Neural cell (in vitro differentiated cells): ENCODE measurements at regions not wholly inside any gene's neighbourhood (a gene's known extent, or its start where the extent isn't known, plus 50 kb on each side); places are given as distances from the start of the nearest gene placed in this dataset.

ENCODE experiments used
- H2AFZ ChIP-seq: fragments of 200-600, 300-800 bp; sonication (generic), shearing (Covaris generic); 2 replicates; pipeline ENCODE4 v1.6.0; 2014; ENCODE audit warnings: low read depth, mild to moderate bottlenecking, antibody characterized with exemption, low read length, moderate library complexity
- H3F3A ChIP-seq: fragments of 200-600 bp; shearing (Covaris generic); 2 replicates; pipeline ENCODE4 v1.6.1; 2016; ENCODE audit warnings: mild to moderate bottlenecking, moderate library complexity, mixed read lengths, antibody characterized with exemption, low read length; ENCODE audit not compliant: insufficient read depth, poor library complexity, severe bottlenecking
- H3K27ac ChIP-seq: fragments of 200-600, 300-800 bp; sonication (generic), shearing (Covaris generic); 2 replicates; pipeline ENCODE4 v1.5.1; 2014; ENCODE audit warnings: mild to moderate bottlenecking, low read length, moderate library complexity
- H3K27me3 ChIP-seq: fragments of 300-800, 200-600 bp; sonication (generic), shearing (Covaris generic); 2 replicates; pipeline ENCODE4 v1.6.0; 2014; ENCODE audit warnings: mild to moderate bottlenecking, low read depth, low read length, moderate library complexity; ENCODE audit not compliant: insufficient read depth
- H3K36me3 ChIP-seq: fragments of 300-800, 200-600 bp; sonication (generic), shearing (Covaris generic); 2 replicates; pipeline ENCODE4 v1.5.1; 2014; ENCODE audit warnings: mild to moderate bottlenecking, antibody characterized with exemption, low read length, moderate library complexity; ENCODE audit not compliant: insufficient read depth
- H3K4me2 ChIP-seq: fragments of 300-800, 200-600 bp; sonication (generic), shearing (Covaris generic); 2 replicates; pipeline ENCODE4 v1.6.0; 2014; ENCODE audit warnings: mild to moderate bottlenecking, low read length
- H3K4me3 ChIP-seq: fragments of 300-800, 200-600 bp; sonication (generic), shearing (Covaris generic); 2 replicates; pipeline ENCODE4 v1.5.1; 2014; ENCODE audit warnings: mild to moderate bottlenecking, low read length, moderate library complexity
- H3K79me2 ChIP-seq: fragments of 200-600 bp; shearing (Covaris generic); replicated peaks from 2 replicates; pipeline ENCODE4 v1.6.0; 2014; ENCODE audit warnings: mild to moderate bottlenecking, low read length, moderate library complexity; ENCODE audit not compliant: insufficient read depth
- H3K9ac ChIP-seq: fragments of 300-800, 200-600 bp; sonication (generic), shearing (Covaris generic); 2 replicates; pipeline ENCODE4 v1.6.1; 2016; ENCODE audit warnings: mild to moderate bottlenecking, low read length, mixed read lengths
- H3K9me2 ChIP-seq: fragments of 200-600 bp; shearing (Covaris generic); 2 replicates; pipeline ENCODE4 v1.6.1; 2016; ENCODE audit warnings: mild to moderate bottlenecking, low read length, mixed read lengths; ENCODE audit not compliant: insufficient read depth
- H3K9me3 ChIP-seq: fragments of 200-600, 300-800 bp; sonication (generic), shearing (Covaris generic); 2 replicates; pipeline ENCODE4 v1.6.1; 2016; ENCODE audit warnings: mild to moderate bottlenecking, mixed run types, low read length, moderate library complexity, mixed read lengths
- H4K20me1 ChIP-seq: fragments of 200-600 bp; shearing (Covaris generic); 2 replicates; pipeline ENCODE4 v1.6.1; 2016; ENCODE audit warnings: mild to moderate bottlenecking, mixed run types; ENCODE audit not compliant: insufficient read depth
- EP300 ChIP-seq: fragments of 450-650 bp; conservative IDR thresholded peaks from 2 replicates; pipeline ENCODE4 v1.6.1; 2014; ENCODE audit warnings: antibody characterized with exemption, mild to moderate bottlenecking, moderate library complexity; ENCODE audit not compliant: poor library complexity, severe bottlenecking
- EZH2 ChIP-seq: fragments of 200-600, 300-800 bp; shearing (Covaris generic), sonication (generic); IDR thresholded peaks from 2 replicates; pipeline ENCODE4 v1.6.1; 2014; ENCODE audit warnings: antibody characterized with exemption, low read length, borderline replicate concordance, mild to moderate bottlenecking; ENCODE audit not compliant: insufficient read depth, poor library complexity, severe bottlenecking
- MXI1 ChIP-seq: fragments of 450-650 bp; conservative IDR thresholded peaks from 2 replicates; pipeline ENCODE4 v1.6.1; 2014; ENCODE audit warnings: antibody characterized with exemption, mild to moderate bottlenecking; ENCODE audit not compliant: poor library complexity, severe bottlenecking
- POLR2AphosphoS5 ChIP-seq: IDR thresholded peaks from 2 replicates; pipeline ENCODE4 v1.6.1; 2012
- RAD21 ChIP-seq: fragments of 450-650 bp; conservative IDR thresholded peaks from 2 replicates; pipeline ENCODE4 v1.6.1; 2014; ENCODE audit warnings: antibody characterized with exemption, mild to moderate bottlenecking, moderate library complexity
- SMC3 ChIP-seq: fragments of 450-650 bp; conservative IDR thresholded peaks from 2 replicates; pipeline ENCODE4 v1.6.1; 2014; ENCODE audit warnings: antibody characterized with exemption, mild to moderate bottlenecking, moderate library complexity; ENCODE audit not compliant: poor library complexity
- TAF1 ChIP-seq: IDR thresholded peaks from 2 replicates; pipeline ENCODE4 v1.6.1; 2012; ENCODE audit warnings: low read depth
- TF ChIP-seq, protein P1 (sequence below): IDR thresholded peaks from 2 replicates; pipeline ENCODE4 v1.6.1; 2012; ENCODE audit warnings: borderline replicate concordance
- TF ChIP-seq, protein P2 (sequence below): fragments of 450-650 bp; IDR thresholded peaks from 2 replicates; pipeline ENCODE4 v1.5.1; 2014; ENCODE audit warnings: antibody characterized with exemption, mild to moderate bottlenecking, moderate library complexity; ENCODE audit not compliant: poor library complexity, severe bottlenecking

- H3K27ac ChIP-seq: no peak overlapping the region
- no peaks in the 10 kb centered on the region for H3K79me2 ChIP-seq
- H3F3A ChIP-seq: peaks cover 2% of the 10 kb centered on the region
- H3K4me3 ChIP-seq: no peak overlapping the region
- H3K9me2 ChIP-seq: no peaks in the 10 kb centered on the region
- no peak overlapping the region for H3K4me2 ChIP-seq
- H3K36me3 ChIP-seq: no peaks in the 10 kb centered on the region
- no peak overlapping the region for H2AFZ ChIP-seq
- H4K20me1 ChIP-seq: no peaks in the 10 kb centered on the region
- no peak overlapping the region for H3K9ac ChIP-seq
- H3K9me3 ChIP-seq: no peaks in the 10 kb centered on the region
- H3K27me3 ChIP-seq: no peaks in the 10 kb centered on the region
- TF ChIP-seq RAD21 (no peak), TAF1 (no peak), MXI1 (no peak), EP300 (no peak), SMC3 (no peak), POLR2AphosphoS5 (no peak), EZH2 (no peak)
- TF ChIP-seq, protein P1, sequence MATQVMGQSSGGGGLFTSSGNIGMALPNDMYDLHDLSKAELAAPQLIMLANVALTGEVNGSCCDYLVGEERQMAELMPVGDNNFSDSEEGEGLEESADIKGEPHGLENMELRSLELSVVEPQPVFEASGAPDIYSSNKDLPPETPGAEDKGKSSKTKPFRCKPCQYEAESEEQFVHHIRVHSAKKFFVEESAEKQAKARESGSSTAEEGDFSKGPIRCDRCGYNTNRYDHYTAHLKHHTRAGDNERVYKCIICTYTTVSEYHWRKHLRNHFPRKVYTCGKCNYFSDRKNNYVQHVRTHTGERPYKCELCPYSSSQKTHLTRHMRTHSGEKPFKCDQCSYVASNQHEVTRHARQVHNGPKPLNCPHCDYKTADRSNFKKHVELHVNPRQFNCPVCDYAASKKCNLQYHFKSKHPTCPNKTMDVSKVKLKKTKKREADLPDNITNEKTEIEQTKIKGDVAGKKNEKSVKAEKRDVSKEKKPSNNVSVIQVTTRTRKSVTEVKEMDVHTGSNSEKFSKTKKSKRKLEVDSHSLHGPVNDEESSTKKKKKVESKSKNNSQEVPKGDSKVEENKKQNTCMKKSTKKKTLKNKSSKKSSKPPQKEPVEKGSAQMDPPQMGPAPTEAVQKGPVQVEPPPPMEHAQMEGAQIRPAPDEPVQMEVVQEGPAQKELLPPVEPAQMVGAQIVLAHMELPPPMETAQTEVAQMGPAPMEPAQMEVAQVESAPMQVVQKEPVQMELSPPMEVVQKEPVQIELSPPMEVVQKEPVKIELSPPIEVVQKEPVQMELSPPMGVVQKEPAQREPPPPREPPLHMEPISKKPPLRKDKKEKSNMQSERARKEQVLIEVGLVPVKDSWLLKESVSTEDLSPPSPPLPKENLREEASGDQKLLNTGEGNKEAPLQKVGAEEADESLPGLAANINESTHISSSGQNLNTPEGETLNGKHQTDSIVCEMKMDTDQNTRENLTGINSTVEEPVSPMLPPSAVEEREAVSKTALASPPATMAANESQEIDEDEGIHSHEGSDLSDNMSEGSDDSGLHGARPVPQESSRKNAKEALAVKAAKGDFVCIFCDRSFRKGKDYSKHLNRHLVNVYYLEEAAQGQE: no peak
- TF ChIP-seq, protein P2, sequence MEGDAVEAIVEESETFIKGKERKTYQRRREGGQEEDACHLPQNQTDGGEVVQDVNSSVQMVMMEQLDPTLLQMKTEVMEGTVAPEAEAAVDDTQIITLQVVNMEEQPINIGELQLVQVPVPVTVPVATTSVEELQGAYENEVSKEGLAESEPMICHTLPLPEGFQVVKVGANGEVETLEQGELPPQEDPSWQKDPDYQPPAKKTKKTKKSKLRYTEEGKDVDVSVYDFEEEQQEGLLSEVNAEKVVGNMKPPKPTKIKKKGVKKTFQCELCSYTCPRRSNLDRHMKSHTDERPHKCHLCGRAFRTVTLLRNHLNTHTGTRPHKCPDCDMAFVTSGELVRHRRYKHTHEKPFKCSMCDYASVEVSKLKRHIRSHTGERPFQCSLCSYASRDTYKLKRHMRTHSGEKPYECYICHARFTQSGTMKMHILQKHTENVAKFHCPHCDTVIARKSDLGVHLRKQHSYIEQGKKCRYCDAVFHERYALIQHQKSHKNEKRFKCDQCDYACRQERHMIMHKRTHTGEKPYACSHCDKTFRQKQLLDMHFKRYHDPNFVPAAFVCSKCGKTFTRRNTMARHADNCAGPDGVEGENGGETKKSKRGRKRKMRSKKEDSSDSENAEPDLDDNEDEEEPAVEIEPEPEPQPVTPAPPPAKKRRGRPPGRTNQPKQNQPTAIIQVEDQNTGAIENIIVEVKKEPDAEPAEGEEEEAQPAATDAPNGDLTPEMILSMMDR: no peak
Observed at GRCh38 chr22:49458708-49459099, 369.0 kb downstream of the BRD1 start.

DNA sequence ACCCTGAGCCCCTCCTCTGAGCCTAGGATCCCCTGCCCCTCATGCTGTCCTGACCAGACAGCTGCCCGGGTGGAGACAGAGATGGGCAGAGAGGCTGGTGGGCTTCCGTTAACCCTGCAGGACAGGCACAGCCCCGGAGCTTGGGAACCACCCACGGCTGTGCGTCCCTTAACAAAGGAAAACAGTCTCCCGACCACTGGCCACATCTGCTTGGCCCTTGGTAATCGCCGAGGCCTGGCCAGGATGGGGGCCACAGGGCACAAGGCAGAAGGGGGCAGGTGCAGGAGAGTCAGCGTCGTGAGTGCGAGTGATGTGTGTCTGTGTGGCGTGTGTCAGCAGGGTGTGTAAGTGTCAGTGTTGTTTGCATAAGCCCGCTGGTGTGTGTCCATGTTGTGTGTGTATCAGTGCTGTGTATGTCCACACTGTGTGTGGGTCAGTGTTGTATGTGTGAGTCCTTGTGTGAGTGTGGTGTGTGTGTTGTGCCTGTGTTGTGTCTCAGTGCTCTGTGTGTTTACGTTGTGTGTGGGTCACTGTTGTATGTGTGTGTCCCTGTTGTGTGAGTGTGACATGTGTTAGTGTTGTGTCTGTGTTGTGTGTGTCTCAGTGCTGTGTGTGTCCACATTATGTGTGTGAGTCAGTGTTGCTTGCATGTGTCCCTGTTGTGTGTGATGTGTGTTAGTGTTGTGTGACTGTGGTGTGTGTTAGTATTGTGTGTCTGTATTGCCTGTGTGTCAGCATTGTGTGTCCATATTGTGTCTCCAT lies 369.5 kb downstream of the BRD1 start:
- no peaks in the 10 kb centered on the region for H4K20me1 ChIP-seq
- no peak overlapping the region for H2AFZ ChIP-seq
- H3K36me3 ChIP-seq: no peaks in the 10 kb centered on the region
- no peak overlapping the region for H3K27ac ChIP-seq
- H3F3A ChIP-seq: peaks cover 2% of the 10 kb centered on the region
- H3K9ac ChIP-seq: no peak overlapping the region
- H3K4me2 ChIP-seq: no peak overlapping the region
- no peaks in the 10 kb centered on the region for H3K27me3 ChIP-seq
- no peaks in the 10 kb centered on the region for H3K9me2 ChIP-seq
- H3K9me3 ChIP-seq: no peaks in the 10 kb centered on the region
- no peaks in the 10 kb centered on the region for H3K79me2 ChIP-seq
- TF ChIP-seq, protein P1: no peak
- TF ChIP-seq MXI1 (no peak), RAD21 (no peak), SMC3 (no peak), POLR2AphosphoS5 (no peak), EZH2 (no peak)
- TF ChIP-seq, protein P2: no peak
- H3K4me3 ChIP-seq: no peak overlapping the region
